HepG2 (cell line): ENCODE measurements at regions not wholly inside any gene's neighbourhood (a gene's known extent, or its start where the extent isn't known, plus 50 kb on each side); places are given as distances from the start of the nearest gene placed in this dataset.

Experiments used
- ARHGAP35 ChIP-seq: sonication (generic); formaldehyde crosslinking; IDR thresholded peaks from 2 replicates; pipeline ENCODE4 v1.9.0; 2022; ENCODE audit warnings: mild to moderate bottlenecking, inconsistent platforms, moderate library complexity, missing genetic modification reagents, borderline replicate concordance
- ATF7-NPFF ChIP-seq: sonication (generic); formaldehyde crosslinking; IDR thresholded peaks from 2 replicates; pipeline ENCODE4 v1.8.1; 2023; ENCODE audit warnings: mild to moderate bottlenecking, low read depth, missing genetic modification reagents, moderate library complexity
- HIVEP1 ChIP-seq: sonication (generic); formaldehyde crosslinking; IDR thresholded peaks from 2 replicates; pipeline ENCODE4 v1.4.0; 2020; ENCODE audit warnings: mild to moderate bottlenecking, missing genetic modification reagents
- SMARCC2 ChIP-seq: fragments of 450-650 bp; IDR thresholded peaks from 2 replicates; pipeline ENCODE4 v1.6.1; 2017; ENCODE audit warnings: antibody characterized with exemption, mild to moderate bottlenecking
- TFDP2 ChIP-seq: sonication (generic); formaldehyde crosslinking; IDR thresholded peaks from 2 replicates; pipeline ENCODE4 v1.4.0; 2020; ENCODE audit warnings: missing genetic modification reagents
- XBP1 ChIP-seq: sonication (generic); formaldehyde crosslinking; IDR thresholded peaks from 2 replicates; pipeline ENCODE4 v1.5.0; 2020; ENCODE audit warnings: missing genetic modification reagents
- ZNF232 ChIP-seq: sonication (generic); formaldehyde crosslinking; IDR thresholded peaks from 2 replicates; pipeline ENCODE4 v1.4.0; 2020; ENCODE audit warnings: missing genetic modification reagents, borderline replicate concordance
- ZNF468 ChIP-seq: sonication (generic); formaldehyde crosslinking; IDR thresholded peaks from 2 replicates; pipeline ENCODE4 v1.8.0; 2022; ENCODE audit warnings: mild to moderate bottlenecking, moderate library complexity, missing genetic modification reagents
- ZNF563 ChIP-seq: sonication (generic); formaldehyde crosslinking; IDR thresholded peaks from 2 replicates; pipeline ENCODE4 v1.8.0; 2022; ENCODE audit warnings: mild to moderate bottlenecking, moderate library complexity, missing genetic modification reagents
- ZNF567 ChIP-seq: sonication (generic); formaldehyde crosslinking; IDR thresholded peaks from 2 replicates; pipeline ENCODE4 v1.8.1; 2023; ENCODE audit warnings: mild to moderate bottlenecking, missing genetic modification reagents, borderline replicate concordance
- ZNF703 ChIP-seq: sonication (generic); formaldehyde crosslinking; IDR thresholded peaks from 2 replicates; pipeline ENCODE4 v1.5.1; 2020; ENCODE audit warnings: missing genetic modification reagents, mild to moderate bottlenecking, moderate library complexity, borderline replicate concordance
- ZSCAN5A ChIP-seq: sonication (generic); formaldehyde crosslinking; IDR thresholded peaks from 2 replicates; pipeline ENCODE4 v1.8.0; 2022; ENCODE audit warnings: mild to moderate bottlenecking, missing genetic modification reagents, borderline replicate concordance
- TF ChIP-seq, protein P1 (sequence below), 2 experiments: fragments of 450-650 bp in 1 of 2; sonication (generic) in 1 of 2; formaldehyde crosslinking; IDR thresholded peaks; 2 replicates each; pipeline versions ENCODE4 v1.5.0 to v1.8.0; 2020 to 2022; ENCODE audit warnings: mild to moderate bottlenecking in 1 of 2, missing genetic modification reagents in 1 of 2
- TF ChIP-seq, protein P2 (sequence below): sonication (generic); formaldehyde crosslinking; IDR thresholded peaks from 2 replicates; pipeline ENCODE4 v1.9.0; 2021; ENCODE audit warnings: missing genetic modification reagents, mild to moderate bottlenecking, borderline replicate concordance
- TF ChIP-seq, protein P3 (sequence below): sonication (generic); formaldehyde crosslinking; IDR thresholded peaks from 2 replicates; pipeline ENCODE4 v1.5.0; 2020; ENCODE audit warnings: mild to moderate bottlenecking, missing genetic modification reagents, borderline replicate concordance
- TF ChIP-seq, protein P4 (sequence below): IDR thresholded peaks from 2 replicates; pipeline ENCODE4 v1.6.1; 2016; ENCODE audit warnings: low read depth, borderline replicate concordance
- TF ChIP-seq, protein P5 (sequence below): sonication (generic); formaldehyde crosslinking; IDR thresholded peaks from 2 replicates; pipeline ENCODE4 v1.5.0; 2020; ENCODE audit warnings: missing genetic modification reagents

DNA sequence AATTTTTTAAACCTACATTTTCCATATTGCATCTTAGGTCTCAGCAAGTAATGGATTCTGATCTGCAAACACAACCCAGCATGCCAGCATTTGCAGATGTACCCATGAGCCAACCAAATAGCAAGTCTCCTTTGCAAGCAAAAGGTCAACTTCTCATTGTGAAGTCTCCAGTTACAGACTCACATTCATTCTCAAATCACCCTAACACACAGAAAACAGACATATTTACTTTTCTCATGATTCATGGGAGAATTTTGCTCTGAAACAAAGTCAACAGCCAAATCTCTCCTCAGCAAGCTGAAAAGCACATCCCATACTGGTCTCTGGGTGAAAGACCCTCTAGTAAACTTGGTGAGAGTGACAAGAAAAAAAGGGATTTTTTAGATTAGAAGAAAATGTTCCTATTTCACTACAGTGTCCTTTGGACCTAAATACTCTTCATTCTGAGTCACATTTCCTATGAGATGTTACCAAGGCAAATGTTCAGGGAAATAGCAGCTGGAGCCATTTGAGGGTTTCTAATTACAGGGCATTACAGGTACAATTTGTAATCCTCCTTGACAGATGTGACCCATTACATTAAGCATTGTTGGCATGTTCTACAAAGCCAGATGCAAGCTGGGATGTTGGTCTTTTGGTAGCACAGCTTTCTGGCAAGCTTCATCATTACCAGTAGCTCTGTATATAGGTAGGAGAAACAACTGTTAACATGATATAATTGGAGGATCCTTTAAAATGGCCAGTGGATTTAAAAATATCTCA lies 383.3 kb downstream of the SMARCA1 start (continued):
- TF ChIP-seq ZNF703 (no peak), ZSCAN5A (CRISPR knock-in tag) (no peak), ZNF232 (no peak), ZNF567 (CRISPR knock-in tag) (no peak), ARHGAP35 (CRISPR knock-in tag) (no peak), HIVEP1 (CRISPR knock-in tag) (no peak), TFDP2 (CRISPR knock-in tag) (no peak), ZNF563 (no peak), XBP1 (CRISPR knock-in tag) (no peak), SMARCC2 (no peak), ZNF468 (CRISPR knock-in tag) (no peak), ATF7-NPFF (no peak)
- TF ChIP-seq, protein P1, sequence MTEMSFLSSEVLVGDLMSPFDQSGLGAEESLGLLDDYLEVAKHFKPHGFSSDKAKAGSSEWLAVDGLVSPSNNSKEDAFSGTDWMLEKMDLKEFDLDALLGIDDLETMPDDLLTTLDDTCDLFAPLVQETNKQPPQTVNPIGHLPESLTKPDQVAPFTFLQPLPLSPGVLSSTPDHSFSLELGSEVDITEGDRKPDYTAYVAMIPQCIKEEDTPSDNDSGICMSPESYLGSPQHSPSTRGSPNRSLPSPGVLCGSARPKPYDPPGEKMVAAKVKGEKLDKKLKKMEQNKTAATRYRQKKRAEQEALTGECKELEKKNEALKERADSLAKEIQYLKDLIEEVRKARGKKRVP (CRISPR knock-in tag; IDR thresholded peaks at IDR 0.05): peak in 1 of 2 experiments; percentile 58; a peak in 2 of 4 replicates
- TF ChIP-seq, protein P2, sequence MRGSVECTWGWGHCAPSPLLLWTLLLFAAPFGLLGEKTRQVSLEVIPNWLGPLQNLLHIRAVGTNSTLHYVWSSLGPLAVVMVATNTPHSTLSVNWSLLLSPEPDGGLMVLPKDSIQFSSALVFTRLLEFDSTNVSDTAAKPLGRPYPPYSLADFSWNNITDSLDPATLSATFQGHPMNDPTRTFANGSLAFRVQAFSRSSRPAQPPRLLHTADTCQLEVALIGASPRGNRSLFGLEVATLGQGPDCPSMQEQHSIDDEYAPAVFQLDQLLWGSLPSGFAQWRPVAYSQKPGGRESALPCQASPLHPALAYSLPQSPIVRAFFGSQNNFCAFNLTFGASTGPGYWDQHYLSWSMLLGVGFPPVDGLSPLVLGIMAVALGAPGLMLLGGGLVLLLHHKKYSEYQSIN (CRISPR knock-in tag): no peak
- TF ChIP-seq, protein P3, sequence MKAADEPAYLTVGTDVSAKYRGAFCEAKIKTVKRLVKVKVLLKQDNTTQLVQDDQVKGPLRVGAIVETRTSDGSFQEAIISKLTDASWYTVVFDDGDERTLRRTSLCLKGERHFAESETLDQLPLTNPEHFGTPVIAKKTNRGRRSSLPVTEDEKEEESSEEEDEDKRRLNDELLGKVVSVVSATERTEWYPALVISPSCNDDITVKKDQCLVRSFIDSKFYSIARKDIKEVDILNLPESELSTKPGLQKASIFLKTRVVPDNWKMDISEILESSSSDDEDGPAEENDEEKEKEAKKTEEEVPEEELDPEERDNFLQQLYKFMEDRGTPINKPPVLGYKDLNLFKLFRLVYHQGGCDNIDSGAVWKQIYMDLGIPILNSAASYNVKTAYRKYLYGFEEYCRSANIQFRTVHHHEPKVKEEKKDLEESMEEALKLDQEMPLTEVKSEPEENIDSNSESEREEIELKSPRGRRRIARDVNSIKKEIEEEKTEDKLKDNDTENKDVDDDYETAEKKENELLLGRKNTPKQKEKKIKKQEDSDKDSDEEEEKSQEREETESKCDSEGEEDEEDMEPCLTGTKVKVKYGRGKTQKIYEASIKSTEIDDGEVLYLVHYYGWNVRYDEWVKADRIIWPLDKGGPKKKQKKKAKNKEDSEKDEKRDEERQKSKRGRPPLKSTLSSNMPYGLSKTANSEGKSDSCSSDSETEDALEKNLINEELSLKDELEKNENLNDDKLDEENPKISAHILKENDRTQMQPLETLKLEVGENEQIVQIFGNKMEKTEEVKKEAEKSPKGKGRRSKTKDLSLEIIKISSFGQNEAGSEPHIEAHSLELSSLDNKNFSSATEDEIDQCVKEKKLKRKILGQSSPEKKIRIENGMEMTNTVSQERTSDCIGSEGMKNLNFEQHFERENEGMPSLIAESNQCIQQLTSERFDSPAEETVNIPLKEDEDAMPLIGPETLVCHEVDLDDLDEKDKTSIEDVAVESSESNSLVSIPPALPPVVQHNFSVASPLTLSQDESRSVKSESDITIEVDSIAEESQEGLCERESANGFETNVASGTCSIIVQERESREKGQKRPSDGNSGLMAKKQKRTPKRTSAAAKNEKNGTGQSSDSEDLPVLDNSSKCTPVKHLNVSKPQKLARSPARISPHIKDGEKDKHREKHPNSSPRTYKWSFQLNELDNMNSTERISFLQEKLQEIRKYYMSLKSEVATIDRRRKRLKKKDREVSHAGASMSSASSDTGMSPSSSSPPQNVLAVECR (CRISPR knock-in tag): no peak; the same call in 1 of the 2 replicates
- TF ChIP-seq, protein P4, sequence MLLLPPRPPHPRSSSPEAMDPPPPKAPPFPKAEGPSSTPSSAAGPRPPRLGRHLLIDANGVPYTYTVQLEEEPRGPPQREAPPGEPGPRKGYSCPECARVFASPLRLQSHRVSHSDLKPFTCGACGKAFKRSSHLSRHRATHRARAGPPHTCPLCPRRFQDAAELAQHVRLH: no peak
- TF ChIP-seq, protein P5, sequence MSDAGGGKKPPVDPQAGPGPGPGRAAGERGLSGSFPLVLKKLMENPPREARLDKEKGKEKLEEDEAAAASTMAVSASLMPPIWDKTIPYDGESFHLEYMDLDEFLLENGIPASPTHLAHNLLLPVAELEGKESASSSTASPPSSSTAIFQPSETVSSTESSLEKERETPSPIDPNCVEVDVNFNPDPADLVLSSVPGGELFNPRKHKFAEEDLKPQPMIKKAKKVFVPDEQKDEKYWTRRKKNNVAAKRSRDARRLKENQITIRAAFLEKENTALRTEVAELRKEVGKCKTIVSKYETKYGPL (CRISPR knock-in tag): no peak
